Ureter (tissue), 1 donor: ENCODE measurements at regions not wholly inside any gene's neighbourhood (a gene's known extent, or its start where the extent isn't known, plus 50 kb on each side); places are given as distances from the start of the nearest gene placed in this dataset.

Experiments
- DNase-seq: peaks from one replicate; pipeline ENCODE4 v3.0.0-alpha.2; 2020; ENCODE audit warnings: low spot score
- donor health status: DM: yes; HTN: yes; CAD: no.

DNA sequence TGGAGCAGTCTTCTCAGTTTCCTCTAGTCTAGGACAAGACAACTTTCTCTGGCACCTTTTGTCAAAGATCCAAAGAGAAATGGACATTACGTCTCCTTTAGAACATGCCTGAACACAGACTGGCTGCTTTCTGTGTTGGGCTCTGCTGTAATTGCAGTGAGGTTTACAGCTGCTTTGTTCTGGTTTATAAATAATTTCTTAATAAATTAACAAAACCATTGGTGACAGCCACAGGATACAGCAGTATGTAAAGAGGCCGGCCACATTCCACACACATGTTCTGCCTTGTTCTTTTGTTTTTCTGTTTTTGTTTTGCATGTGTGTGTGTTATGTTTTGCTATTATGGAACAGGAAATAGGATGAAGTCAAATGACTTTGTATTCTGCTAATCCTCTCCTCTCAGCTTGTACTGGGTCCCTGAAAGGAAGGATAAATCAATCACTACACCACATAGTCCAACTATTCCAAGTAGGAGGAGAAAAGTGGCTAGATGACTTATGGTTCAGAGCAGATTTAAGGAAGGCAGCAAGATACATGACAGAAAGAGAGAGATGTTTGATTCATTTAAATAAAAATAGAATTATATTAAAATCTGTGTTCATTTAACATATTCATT is 161.5 kb upstream of the ESRRG start:
- no peak for DNase-seq

DNA sequence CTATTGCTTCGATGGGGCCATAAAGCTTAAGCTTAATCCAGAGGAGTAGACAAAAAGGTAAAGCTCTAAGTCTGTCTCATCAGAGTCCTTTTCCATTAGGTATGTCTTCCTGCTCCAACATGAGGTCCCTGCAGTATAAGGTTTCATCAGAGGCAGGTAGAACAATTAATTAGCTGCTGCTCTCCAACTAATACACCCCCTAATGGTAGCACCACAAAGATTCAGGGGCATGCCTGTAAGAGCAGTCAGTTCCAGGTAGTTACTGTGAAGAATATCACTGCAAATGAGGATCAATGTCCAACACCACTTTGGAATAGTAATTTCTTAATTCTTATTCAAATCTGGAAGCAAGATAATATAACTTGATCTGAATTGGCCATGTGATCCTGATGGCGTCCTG is 160.3 kb upstream of the ESRRG start:
- DNase-seq, result no peak

GRCh38 chr1:216881695-216882094 is 158.5 kb upstream of the ESRRG start:
- DNase-seq, result no peak

DNA sequence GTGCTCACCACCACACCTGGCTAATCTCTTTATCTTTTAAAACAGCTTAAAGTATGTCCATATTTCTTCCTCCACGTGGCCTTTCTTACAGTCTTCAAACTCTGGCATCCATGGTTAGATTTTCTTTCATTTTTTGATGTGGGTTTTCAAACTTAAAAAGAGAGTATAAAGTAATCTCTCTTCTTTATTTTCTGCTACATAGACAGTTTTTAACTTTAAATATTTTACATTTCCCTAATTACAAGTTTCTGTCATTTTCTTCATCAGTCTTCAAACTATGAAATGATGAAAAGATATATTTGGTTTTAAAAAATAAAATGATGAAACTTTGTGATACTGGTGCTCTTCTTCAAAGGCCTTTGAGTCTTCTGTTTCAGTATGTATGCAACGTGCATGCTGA is 143.5 kb upstream of the ESRRG start:
- DNase-seq, result no peak

DNA sequence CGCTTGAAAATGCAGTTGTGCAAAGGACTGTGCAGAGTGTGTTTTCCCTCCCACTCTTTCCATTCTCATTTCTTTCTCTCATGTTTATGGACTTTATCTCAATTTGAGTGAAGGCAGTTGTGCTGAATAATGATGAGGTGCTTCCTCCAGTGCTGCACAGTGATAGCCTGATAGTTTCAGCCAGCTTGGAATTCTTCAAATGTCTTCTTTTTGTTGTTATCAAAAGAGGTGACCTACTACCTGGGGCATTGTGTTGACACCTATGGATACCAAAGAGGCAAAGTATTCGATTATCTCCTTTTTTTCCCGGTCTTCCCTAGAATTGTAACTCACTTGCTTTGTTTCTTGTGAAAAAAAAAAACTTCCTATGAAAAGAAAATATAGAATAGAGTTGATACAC is 132.6 kb upstream of the ESRRG start:
- DNase-seq, result no peak

- no peak for DNase-seq
Measured at GRCh38 chr1:216854836-216855484, 131.7 kb upstream of the ESRRG start.

DNA sequence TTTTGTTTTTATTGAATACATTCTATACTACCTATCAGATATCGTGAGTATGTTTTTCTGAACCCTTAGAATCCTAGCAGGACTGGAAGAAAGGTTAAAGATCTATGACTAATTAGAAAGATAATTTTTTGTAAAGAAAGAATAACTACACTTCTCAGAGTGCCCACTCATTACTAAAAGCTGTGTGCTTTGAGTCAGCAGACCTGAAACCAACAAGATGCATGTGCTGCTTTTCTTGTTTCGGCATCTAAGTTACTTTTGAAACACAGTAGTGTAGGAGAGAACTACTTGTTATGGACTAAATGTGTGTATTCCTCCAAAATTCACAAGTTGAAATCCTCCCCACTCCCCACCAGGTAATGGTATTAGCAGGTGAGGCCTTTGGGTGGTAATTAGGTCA is 127.8 kb upstream of the ESRRG start:
- no peak for DNase-seq

DNA sequence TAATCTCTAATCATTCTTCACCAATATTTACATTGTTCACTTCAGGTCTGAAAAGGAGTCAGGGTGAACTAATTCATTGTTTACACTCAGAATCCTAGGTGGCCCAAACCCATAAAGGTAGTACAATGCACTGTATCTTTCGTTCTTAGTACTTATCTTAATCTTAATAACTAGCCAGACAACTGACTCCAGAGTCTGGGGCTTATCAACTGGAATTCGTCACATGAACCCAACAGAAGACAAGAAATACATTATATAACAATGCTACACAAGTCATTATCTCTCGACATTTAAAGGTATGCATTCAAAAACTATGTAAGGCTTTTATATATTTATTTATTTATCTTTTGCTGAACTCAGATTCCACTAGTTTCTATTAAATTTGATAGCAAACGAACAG is 125.9 kb upstream of the ESRRG start:
- no peak for DNase-seq

GRCh38 chr1:216847397-216848036 is 124.3 kb upstream of the ESRRG start:
- no peak for DNase-seq

- no peak for DNase-seq
Measured at GRCh38 chr1:216846339-216846738, 123.1 kb upstream of the ESRRG start.

DNA sequence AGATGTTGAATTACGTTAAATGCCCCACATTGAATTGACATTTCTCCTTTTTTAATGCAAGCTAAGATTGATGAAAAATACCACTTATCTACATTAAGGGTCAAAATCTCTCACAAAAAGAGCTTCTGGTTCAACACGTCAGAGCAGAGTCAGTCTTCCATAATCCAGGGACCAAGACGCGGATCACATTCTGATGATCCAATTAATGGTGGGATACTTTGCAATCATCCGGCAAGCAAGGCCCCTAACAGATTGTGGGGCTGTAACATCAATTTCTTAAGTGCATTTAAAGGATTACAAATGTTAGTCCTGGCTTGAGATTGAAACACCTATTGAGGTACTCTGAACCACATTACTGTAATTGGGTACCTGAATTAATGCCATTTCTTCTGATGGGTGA is 120.2 kb upstream of the ESRRG start:
- DNase-seq, result no peak

- DNase-seq, result no peak
Measured at GRCh38 chr1:216841165-216841564, 117.9 kb upstream of the ESRRG start.

GRCh38 chr1:216836316-216836715 is 113.1 kb upstream of the ESRRG start:
- DNase-seq, result no peak

GRCh38 chr1:216833509-216833908 is 110.3 kb upstream of the ESRRG start:
- no peak for DNase-seq

GRCh38 chr1:216832192-216832591 is 109.0 kb upstream of the ESRRG start:
- DNase-seq, result no peak

DNA sequence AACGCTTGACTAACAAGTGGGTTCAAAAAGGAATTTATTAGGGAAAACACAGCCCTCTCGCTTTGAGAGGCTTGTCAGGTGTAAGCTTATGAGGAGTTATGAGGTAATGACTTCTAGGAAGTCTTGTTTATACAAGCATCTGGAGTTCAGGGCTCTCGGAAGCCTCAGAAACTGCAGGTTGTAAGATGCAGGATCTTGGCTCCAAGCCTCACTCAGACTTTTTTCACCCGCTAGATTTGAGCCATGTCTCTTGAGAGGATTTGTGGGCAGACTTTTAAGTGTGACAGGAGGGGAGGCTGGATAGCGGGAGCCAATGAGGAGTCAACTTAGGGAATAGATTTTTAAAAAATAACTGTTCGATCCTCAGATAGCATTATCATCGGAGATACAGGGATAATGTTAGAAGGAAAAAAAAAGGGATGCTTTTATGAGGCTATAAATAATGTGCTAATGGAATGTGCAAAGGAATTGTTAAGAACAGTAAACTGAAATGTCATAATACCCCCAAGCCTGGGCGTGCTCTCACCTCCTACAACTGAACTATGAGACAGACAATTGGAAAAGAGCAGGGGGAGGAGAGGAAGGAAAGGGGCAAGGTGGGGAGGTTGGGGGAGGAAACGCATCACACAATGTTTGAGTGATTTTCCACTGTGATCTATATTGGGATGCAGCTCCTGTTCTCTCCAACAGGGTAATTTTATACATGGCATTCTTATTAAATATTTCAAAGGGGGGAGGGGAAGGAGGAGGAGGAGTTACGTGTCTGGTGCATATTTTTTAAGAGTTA is 107.4 kb upstream of the ESRRG start:
- no peak for DNase-seq

- no peak for DNase-seq
Measured at GRCh38 chr1:216827251-216827650, 104.0 kb upstream of the ESRRG start.

DNA sequence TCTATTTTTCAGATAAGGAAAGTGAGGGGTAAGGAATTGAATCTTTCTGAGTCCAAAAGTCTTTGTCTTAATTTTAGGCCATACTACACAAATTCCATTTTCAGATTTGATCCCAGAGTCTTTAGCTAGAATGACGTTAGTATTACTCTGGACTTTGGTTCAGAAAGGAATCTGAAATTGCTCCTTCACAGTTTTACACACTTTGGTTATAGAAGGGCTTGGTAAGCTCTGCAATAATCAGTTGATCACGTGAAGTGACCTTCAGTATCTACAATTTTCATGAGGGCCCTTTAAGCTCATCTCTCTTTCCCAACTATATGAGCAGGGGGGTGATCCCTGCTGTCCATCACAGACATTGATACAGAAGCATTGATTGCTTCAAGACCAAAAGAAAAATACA is 103.4 kb upstream of the ESRRG start:
- DNase-seq, result no peak

DNA sequence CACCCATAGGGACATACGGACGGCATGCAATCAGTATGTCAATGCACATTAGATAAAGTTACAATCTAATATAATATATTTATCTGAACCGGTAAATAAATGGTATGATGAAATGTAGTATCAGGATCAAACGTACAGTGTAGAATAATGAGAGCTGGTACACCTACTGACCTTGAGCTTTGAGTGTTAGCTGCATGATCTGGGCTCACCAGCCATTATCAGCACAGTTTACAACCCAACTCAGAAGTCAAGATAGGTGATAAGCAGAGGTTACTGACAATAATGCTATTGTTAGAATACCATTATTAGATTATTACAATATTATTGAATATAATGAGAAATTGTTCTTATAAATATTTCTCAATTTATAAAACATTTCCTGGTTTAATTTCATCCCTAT is 103.0 kb upstream of the ESRRG start:
- no peak for DNase-seq

- DNase-seq, result no peak
Measured at GRCh38 chr1:216825557-216825956, 102.3 kb upstream of the ESRRG start.

DNA sequence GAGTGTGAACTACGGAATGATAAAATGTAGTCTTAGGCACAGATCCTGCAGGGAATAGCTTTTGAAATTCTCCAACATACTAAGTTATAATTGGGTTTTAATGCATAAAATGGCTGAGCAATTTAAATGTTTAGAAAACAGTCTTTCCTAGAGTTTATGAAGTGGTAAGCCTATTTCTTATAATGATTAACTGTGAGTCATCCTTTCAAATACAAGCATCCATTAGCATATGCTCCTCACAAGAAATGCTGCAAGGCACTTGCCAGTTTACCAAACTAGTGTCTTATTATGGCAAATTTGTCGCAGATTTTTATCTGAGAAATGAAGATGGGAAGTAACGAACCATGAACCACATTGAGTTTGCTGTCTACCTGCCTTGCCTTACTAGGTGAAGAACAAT is 101.3 kb upstream of the ESRRG start:
- DNase-seq, result no peak

DNA sequence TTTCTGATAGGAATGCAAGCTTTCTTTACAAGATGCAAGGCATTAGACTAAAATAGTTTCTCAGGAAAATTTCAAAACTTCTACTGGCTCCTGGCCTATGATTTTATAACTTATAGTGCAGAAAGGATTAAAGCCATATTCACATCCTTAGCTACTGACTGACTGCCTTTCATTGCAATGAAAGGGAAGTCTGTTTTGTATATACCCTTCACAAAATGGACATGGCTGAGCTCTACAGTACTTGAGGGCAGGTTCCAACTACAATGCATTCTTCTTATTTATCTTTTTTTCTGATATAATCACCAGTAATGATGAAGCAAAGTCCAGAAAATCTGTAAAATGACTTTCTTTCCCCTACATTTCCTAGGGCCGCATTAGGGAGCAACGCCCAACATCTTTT is 100.5 kb upstream of the ESRRG start:
- no peak for DNase-seq

DNA sequence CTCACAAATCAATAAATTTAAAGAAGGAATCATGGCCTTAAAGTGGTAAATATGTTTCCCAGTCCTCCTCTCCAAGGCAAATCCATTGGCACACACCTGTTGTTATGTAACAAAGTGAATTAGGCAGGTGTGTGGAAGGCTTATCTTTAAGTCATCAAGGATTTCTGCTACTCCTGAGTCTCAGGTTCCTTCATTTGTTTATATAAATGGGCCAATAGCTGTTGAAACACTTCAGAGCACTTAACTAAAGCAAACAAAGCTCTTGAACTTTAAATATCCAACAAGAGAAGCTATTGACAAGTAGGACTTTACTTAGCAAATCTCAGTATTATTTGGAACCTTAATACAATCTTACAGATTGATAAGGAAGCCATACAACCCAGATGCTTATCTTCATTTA is 99.3 kb upstream of the ESRRG start:
- DNase-seq, result no peak
